ENCODE measurements at regions not wholly inside any gene's neighbourhood (a gene's known extent, or its start where the extent isn't known, plus 50 kb on each side); places are given as distances from the start of the nearest gene placed in this dataset.

DNA sequence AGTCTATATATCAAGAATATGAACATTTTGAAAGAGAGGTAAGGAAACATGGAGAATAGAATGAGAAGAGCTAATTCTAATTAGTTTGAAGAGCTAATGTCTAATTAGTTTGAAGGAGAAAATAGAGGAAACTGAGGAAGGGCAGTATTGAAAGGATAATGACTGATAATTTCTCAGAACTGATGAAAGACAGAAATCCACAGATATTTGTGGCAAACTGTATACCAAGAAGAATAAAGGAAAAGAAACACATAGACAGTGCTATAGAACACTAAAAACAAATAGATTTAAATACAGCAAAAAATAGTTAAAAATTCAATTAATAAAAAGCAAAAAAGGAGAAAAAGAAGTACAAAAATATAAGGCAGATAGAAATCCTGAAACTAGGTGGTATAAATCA lies 354.4 kb downstream of the QKI start:
- no peak for DNase-seq (ENCODE audit: insufficient read length, low spot score)
- TF ChIP-seq CTCF (IDR thresholded peaks at IDR 0.05; ENCODE audit: insufficient read depth, missing control alignments), result no peak
- no peak for FAIRE-seq

DNA sequence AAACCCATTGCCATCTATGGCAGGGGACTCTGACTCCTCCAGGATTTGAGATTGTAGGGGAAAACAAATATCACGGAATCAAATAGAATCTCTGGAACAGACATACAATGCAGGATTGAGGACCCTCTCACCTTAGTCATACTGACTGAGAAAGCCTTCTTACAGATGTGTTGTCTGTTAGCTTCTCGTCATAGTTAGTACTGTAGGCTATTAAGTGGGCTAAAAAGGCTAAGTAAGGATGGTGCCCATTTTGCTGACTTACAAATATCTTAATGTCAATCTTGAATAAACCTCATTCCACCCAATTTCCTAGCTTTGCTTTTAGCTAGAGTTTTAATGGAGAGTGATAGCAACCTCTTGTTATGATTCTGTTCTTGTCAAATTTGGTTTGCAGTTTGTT lies 352.4 kb downstream of the QKI start:
- no peak for TF ChIP-seq CTCF (IDR thresholded peaks at IDR 0.05; ENCODE audit: insufficient read depth, missing control alignments)
- DNase-seq (ENCODE audit: insufficient read length, low spot score) (no peak), FAIRE-seq (no peak)

GRCh38 chr6:163765335-163765734 lies 350.8 kb downstream of the QKI start:
- DNase-seq (ENCODE audit: insufficient read length, low spot score), result no peak
- TF ChIP-seq CTCF (IDR thresholded peaks at IDR 0.05; ENCODE audit: insufficient read depth, missing control alignments), result no peak
- no peak for FAIRE-seq

DNA sequence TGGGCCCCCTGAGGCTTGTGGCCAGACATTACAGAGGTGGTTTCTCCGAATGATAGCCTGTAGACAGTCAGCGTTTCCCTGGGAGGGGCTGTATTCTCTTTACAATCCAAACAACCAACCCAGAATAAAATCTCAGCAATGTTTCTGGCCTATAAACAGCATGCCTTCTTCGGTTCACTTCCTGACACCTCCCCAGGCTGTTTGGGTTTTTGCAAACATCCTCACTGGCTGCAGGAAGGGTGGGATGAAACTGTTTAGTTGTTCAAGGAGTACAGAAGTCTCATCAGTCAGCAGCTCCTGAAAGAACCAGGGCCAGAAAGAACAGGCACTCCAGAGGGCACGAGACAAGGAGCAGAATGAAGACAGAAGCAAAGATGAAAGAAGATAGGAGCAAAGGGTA lies 350.0 kb downstream of the QKI start:
- TF ChIP-seq CTCF (IDR thresholded peaks at IDR 0.05; ENCODE audit: insufficient read depth, missing control alignments), result no peak
- DNase-seq (ENCODE audit: insufficient read length, low spot score), result no peak
- no peak for FAIRE-seq

GRCh38 chr6:163761481-163761880 lies 347.0 kb downstream of the QKI start:
- DNase-seq (ENCODE audit: insufficient read length, low spot score) (no peak), FAIRE-seq (no peak)
- no peak for TF ChIP-seq CTCF (IDR thresholded peaks at IDR 0.05; ENCODE audit: insufficient read depth, missing control alignments)

DNA sequence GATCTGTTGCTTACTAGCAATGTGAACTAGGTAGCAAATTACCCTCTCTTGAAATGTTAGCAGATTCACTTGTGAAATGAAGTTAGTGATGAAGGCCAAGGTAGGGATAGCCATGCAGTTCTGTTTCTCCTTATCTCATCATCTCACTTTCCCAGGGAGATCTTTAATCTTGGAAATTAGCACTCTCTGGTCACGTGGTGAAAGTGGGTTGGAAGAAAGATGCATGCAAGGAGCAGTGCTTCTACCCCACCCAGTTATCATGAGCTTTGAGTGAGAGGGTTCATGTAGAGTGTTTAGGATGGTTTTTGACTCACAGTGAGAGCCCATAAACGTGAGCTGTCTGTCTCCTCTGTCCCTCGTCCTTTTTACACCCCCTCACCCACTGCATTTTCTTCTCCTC lies 346.3 kb downstream of the QKI start:
- FAIRE-seq (no peak), DNase-seq (ENCODE audit: insufficient read length, low spot score) (no peak)
- TF ChIP-seq CTCF (IDR thresholded peaks at IDR 0.05; ENCODE audit: insufficient read depth, missing control alignments), result no peak

DNA sequence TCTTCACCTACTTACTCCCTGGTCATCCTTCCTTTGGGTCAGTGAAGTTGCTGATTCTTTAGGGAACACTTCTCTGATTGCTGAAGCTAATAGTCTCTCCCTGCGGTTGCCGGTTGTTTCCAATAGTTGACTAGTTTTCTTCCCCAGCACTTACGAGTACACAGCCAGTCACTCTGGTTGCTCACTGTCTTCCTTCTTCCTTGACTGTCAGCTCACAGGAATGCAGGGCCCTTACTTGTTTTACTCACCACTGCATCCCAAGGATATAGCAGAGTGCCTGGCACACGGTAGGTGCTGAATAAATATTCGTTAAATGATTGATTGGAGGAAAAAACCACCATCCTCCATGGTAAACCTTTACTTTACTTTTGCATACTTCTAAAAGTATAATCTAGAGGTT lies 345.0 kb downstream of the QKI start:
- DNase-seq (ENCODE audit: insufficient read length, low spot score), result no peak
- no peak for TF ChIP-seq CTCF (IDR thresholded peaks at IDR 0.05; ENCODE audit: insufficient read depth, missing control alignments)
- no peak for FAIRE-seq
